ENCODE measurements at regions not wholly inside any gene's neighbourhood (a gene's known extent, or its start where the extent isn't known, plus 50 kb on each side); places are given as distances from the start of the nearest gene placed in this dataset.

GRCh38 chr6:99741092-99741491, 134.5 kb downstream of the PRDM13 start:
- H4K91ac ChIP-seq (ENCODE audit: insufficient read length, low read depth, low read length) = no peak overlapping the region
- H3K9me3 ChIP-seq (ENCODE audit: control insufficient read depth, low read depth, low read length) = no peaks in the 10 kb centered on the region
- no peaks in the 10 kb centered on the region for H3K79me1 ChIP-seq (ENCODE audit: insufficient read depth, low read depth, low read length, poor library complexity, severe bottlenecking)
- H3K23ac ChIP-seq (ENCODE audit: insufficient read length, low read depth, low read length) = no peak overlapping the region
- H2AK5ac ChIP-seq (ENCODE audit: insufficient read length, low read length) = no peak overlapping the region
- no peak overlapping the region for H2BK5ac ChIP-seq (ENCODE audit: insufficient read length, low read length)
- no peak for TF ChIP-seq CTCF (conservative IDR thresholded peaks at IDR 0.05)
- H3K14ac ChIP-seq (ENCODE audit: insufficient read depth, low read length) = no peak overlapping the region
- H3K9ac ChIP-seq (ENCODE audit: extremely low read depth, insufficient read length, low read length) = no peak overlapping the region
- H2BK15ac ChIP-seq (ENCODE audit: low read depth, low read length) = no peak overlapping the region
- no peak overlapping the region for H3K18ac ChIP-seq (ENCODE audit: insufficient read length, low read depth, low read length)
- H3K4me1 ChIP-seq (ENCODE audit: insufficient read depth, low read length) = no peaks in the 10 kb centered on the region
- DNase-seq = no peak
- H3K4me3 Mint-ChIP-seq = no peak overlapping the region
- no peaks in the 10 kb centered on the region for H3K79me2 ChIP-seq (ENCODE audit: insufficient read depth, low read length)
- no peak overlapping the region for H2BK120ac ChIP-seq (ENCODE audit: low read depth, low read length, poor library complexity, severe bottlenecking)
- H3K36me3 Mint-ChIP-seq (ENCODE audit: insufficient read depth in 1 of 3, low read depth in 3 of 3) = no peaks in the 10 kb centered on the region
- H3K23me2 ChIP-seq (ENCODE audit: insufficient read length, low read depth, low read length, poor library complexity, severe bottlenecking) = no peaks in the 10 kb centered on the region
- peaks cover 32% of the 10 kb centered on the region for H3K27me3 Mint-ChIP-seq (ENCODE audit: low read depth)
- H3K27ac ChIP-seq (ENCODE audit: insufficient read length, low read depth, low read length) = no peak overlapping the region
- H3K4me2 ChIP-seq (ENCODE audit: insufficient read depth, insufficient read length, low read length) = no peak overlapping the region
- no peaks in the 10 kb centered on the region for H3K9me3 Mint-ChIP-seq
- H3K27me3 ChIP-seq (ENCODE audit: insufficient read depth, low read length) = no peaks in the 10 kb centered on the region
- no peak overlapping the region for H3T11ph ChIP-seq (ENCODE audit: low read length)
- H3K4me1 Mint-ChIP-seq = no peaks in the 10 kb centered on the region
- H3K56ac ChIP-seq (ENCODE audit: insufficient read length, low read depth, low read length) = no peak overlapping the region
- no peaks in the 10 kb centered on the region for H4K20me1 ChIP-seq (ENCODE audit: control insufficient read depth, insufficient read depth, insufficient read length)
- H4K8ac ChIP-seq (replicated peaks; ENCODE audit: insufficient read length, low read depth, low read length) = no peak overlapping the region
- no peak overlapping the region for H3K4ac ChIP-seq (ENCODE audit: low read depth, low read length)
- no peak overlapping the region for H2BK20ac ChIP-seq (ENCODE audit: low read depth, low read length, poor library complexity, severe bottlenecking)
- no peak overlapping the region for H4K5ac ChIP-seq (ENCODE audit: insufficient read length, low read depth, low read length)
- no peak overlapping the region for H3K27ac Mint-ChIP-seq
- no peak overlapping the region for H2BK12ac ChIP-seq (ENCODE audit: insufficient read length, low read depth, low read length)
- no peak overlapping the region for H2AFZ ChIP-seq (ENCODE audit: low read length)

Measured in H9 (cell line).